ENCODE measurements at regions not wholly inside any gene's neighbourhood (a gene's known extent, or its start where the extent isn't known, plus 50 kb on each side); places are given as distances from the start of the nearest gene placed in this dataset.
"Not testable (repeated sequence)": the region's sequence is repeated elsewhere in the genome, so short reads cannot be mapped to it uniquely, and the experiment has no call there.

- Histone ChIP-seq H3K4me3 (no peak overlapping the region), H3K4me1 (replicated peaks in 1 of 2) (no peaks in the 10 kb centered on the region), H3K27ac (no peak overlapping the region)
- ATAC-seq (replicated peaks in 6 of 8): no peak
- 0 to 100% (median 60%) methylated on average over 1 to 2 of the region's 2 CpGs; no CpG with 5 or more reads in 1 of the 10 experiments for WGBS, 10 experiments
- in situ Hi-C loops (cut with MboI; ENCODE audit: low pct_unique_long_range_greater_than_20kb in 2 of 9, low sequenced_read_pairs in 9 of 9, unreplicated experiment in 9 of 9): no loop called here
Measured at GRCh38 chr10:65408401-65408800, 1517.4 kb upstream of the LRRTM3 start.

DNA sequence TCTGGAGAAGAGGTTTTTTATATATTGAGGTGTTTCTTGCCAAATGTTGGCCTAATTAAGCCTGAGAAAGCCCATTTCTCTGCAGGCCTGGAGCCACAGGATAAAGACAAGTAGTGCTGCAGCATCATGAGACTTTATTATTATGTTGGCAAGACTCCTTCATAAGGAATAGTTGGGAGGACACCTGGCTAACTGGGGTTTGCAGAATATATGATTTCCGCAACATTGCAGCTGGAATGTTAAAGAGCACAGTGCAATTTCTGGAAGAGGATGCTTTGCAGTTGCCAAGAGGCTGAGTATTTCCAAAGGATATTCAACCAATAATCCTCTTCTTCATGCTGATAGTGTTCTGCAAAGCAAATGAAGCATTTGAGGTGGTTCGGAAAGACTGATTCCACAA lies 1512.8 kb upstream of the LRRTM3 start:
- WGBS, 10 experiments: 0 to 100% (median 98%) methylated on average over 1 to 2 of the region's 2 CpGs; no CpG with 5 or more reads in 2 of the 10 experiments

GRCh38 chr10:65415318-65415717 lies 1510.5 kb upstream of the LRRTM3 start:
- Histone ChIP-seq H3K27ac (no peak overlapping the region), H3K4me1 (replicated peaks in 1 of 2) (no peaks in the 10 kb centered on the region), H3K4me3 (no peak overlapping the region)
- no peak for ATAC-seq (replicated peaks in 6 of 8)
- in situ Hi-C loops (cut with MboI; ENCODE audit: low pct_unique_long_range_greater_than_20kb in 2 of 9, low sequenced_read_pairs in 9 of 9, unreplicated experiment in 9 of 9): no loop called here

More for the DNA sequence above, 1512.8 kb upstream of the LRRTM3 start:
- in situ Hi-C loops (cut with MboI; ENCODE audit: low pct_unique_long_range_greater_than_20kb in 2 of 9, low sequenced_read_pairs in 9 of 9, unreplicated experiment in 9 of 9): no loop called here
- Histone ChIP-seq H3K27ac (no peak overlapping the region), H3K4me3 (no peak overlapping the region), H3K4me1 (replicated peaks in 1 of 2) (no peaks in the 10 kb centered on the region)
- no peak for ATAC-seq (replicated peaks in 6 of 8)

- in situ Hi-C loops (cut with MboI; ENCODE audit: low pct_unique_long_range_greater_than_20kb in 2 of 9, low sequenced_read_pairs in 9 of 9, unreplicated experiment in 9 of 9): no loop called here
- Histone ChIP-seq H3K4me3 (no peak overlapping the region), H3K27ac (no peak overlapping the region), H3K4me1 (replicated peaks in 1 of 2) (no peaks in the 10 kb centered on the region)
- ATAC-seq (replicated peaks in 6 of 8): peak in 4 of 8 experiments; percentile 29 to 54 (median 44)
- 0 to 80% (median 63%) methylated on average over 1 of the region's 1 CpG; no CpG with 5 or more reads in 2 of the 10 experiments for whole genome bisulfite sequencing, 10 experiments
Measured at GRCh38 chr10:65416094-65416493, 1509.7 kb upstream of the LRRTM3 start.

DNA sequence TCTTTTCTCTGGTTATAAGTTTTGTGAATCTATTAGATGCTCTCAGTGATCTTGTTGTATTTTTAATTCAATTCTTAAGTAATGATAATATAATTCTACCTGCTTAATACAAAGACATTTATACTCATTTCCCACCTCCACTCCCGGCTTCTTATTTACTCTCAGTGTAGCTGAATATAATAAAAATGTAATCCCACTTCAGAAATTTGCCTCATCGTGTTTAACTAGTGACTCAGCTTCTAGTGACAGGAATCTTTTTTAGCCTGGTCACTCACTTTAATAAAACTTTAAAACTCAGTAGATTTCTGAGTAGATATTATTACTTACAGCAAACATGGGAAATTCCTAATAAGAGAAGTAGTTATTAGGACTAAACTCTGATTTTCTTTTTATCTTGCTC lies 1506.2 kb upstream of the LRRTM3 start:
- H3K4me1 ChIP-seq (replicated peaks in 1 of 2): no peaks in the 10 kb centered on the region
- in situ Hi-C loops (cut with MboI; ENCODE audit: low pct_unique_long_range_greater_than_20kb in 2 of 9, low sequenced_read_pairs in 9 of 9, unreplicated experiment in 9 of 9): no loop called here
- 0 to 95% (median 75%) methylated on average over 1 to 2 of the region's 2 CpGs for WGBS, 10 experiments
- H3K27ac ChIP-seq: no peak overlapping the region
- H3K4me3 ChIP-seq: no peak overlapping the region
- ATAC-seq (replicated peaks in 6 of 8): no peak

DNA sequence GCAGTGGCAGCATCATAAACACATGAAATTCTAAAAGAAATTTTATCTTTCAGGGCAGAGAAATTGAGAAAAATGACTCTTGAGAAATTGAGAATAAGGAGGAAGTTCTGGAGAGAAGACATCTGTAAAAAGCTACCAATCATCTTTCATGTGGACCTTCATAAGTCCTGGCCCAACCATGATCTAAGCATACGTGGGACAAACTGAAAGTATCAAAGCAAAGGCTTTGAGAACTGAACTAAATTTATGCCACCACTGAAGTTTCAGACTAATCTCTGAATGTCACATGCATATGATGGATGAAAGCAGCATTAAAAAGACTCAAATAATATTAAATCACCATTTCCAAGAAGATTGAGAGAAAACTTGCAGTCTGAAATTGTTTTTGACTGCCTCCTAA lies 1502.8 kb upstream of the LRRTM3 start:
- no peak overlapping the region for H3K4me3 ChIP-seq
- no peak overlapping the region for H3K27ac ChIP-seq
- ATAC-seq (replicated peaks in 6 of 8): no peak
- in situ Hi-C loops (cut with MboI; ENCODE audit: low pct_unique_long_range_greater_than_20kb in 2 of 9, low sequenced_read_pairs in 9 of 9, unreplicated experiment in 9 of 9): no loop called here
- WGBS, 10 experiments: 0 to 86% (median 71%) methylated on average over 1 of the region's 1 CpG; no CpG with 5 or more reads in 2 of the 10 experiments
- H3K4me1 ChIP-seq (replicated peaks in 1 of 2): no peaks in the 10 kb centered on the region

DNA sequence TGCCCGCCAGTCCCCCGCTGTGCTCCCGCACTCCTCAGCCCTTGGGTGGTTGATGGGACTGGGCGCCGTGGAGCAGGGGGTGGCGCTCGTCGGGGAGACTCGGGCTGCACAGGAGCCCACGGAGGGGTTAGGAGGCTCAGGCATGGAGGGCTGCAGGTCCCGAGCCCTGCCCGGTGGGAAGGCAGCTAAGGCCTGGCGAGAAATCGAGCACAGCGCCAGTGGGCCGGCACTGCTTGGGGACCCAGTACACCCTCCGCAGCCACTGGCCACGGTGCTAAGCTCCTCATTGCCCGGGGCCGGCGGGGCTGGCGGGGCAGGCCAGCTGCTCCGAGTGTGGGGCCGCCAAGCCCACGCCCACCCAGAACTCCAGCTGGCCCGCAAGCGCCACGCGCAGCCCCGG lies 1496.5 kb upstream of the LRRTM3 start:
- H3K4me1 ChIP-seq (replicated peaks in 1 of 2); H3K4me3 ChIP-seq; H3K27ac ChIP-seq; ATAC-seq (replicated peaks in 6 of 8); in situ Hi-C loops (cut with MboI; ENCODE audit: low pct_unique_long_range_greater_than_20kb in 2 of 9, low sequenced_read_pairs in 9 of 9, unreplicated experiment in 9 of 9): not testable (repeated sequence)
- 93% methylated on average over 3 of the region's 30 CpGs; no CpG with 5 or more reads in 9 of the 10 experiments for WGBS, 10 experiments

- ATAC-seq (replicated peaks in 6 of 8): no peak
- in situ Hi-C loops (cut with MboI; ENCODE audit: low pct_unique_long_range_greater_than_20kb in 2 of 9, low sequenced_read_pairs in 9 of 9, unreplicated experiment in 9 of 9): no loop called here
- no peak overlapping the region for H3K4me3 ChIP-seq
- H3K27ac ChIP-seq: no peak overlapping the region
- 0 to 100% (median 83%) methylated on average over 1 to 2 of the region's 2 CpGs for WGBS, 10 experiments
- no peaks in the 10 kb centered on the region for H3K4me1 ChIP-seq (replicated peaks in 1 of 2)
Measured at GRCh38 chr10:65430979-65431378, 1494.9 kb upstream of the LRRTM3 start.

DNA sequence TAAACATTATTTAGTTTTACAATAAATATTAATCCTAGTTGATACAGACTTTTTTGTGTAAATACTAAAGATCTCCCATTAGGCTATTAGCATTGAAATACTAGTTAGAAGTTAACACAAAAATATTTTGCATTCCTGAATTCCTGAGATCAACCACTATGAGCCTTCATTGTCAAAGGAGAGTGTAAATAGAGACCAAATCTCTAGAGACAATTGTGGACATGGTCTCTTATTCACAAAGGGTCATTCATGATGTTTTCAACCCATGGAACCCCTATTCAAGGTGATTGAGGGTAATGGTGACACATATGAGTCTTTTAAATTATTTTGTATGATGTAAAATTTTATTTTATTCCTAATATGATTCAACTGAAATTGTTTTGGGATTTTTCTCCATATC lies 1454.8 kb upstream of the LRRTM3 start:
- no peaks in the 10 kb centered on the region for H3K4me1 ChIP-seq (replicated peaks in 1 of 2)
- no peak for ATAC-seq (replicated peaks in 6 of 8)
- H3K4me3 ChIP-seq: no peak overlapping the region
- no peak overlapping the region for H3K27ac ChIP-seq
- in situ Hi-C loops (cut with MboI; ENCODE audit: low pct_unique_long_range_greater_than_20kb in 2 of 9, low sequenced_read_pairs in 9 of 9, unreplicated experiment in 9 of 9): no loop called here

DNA sequence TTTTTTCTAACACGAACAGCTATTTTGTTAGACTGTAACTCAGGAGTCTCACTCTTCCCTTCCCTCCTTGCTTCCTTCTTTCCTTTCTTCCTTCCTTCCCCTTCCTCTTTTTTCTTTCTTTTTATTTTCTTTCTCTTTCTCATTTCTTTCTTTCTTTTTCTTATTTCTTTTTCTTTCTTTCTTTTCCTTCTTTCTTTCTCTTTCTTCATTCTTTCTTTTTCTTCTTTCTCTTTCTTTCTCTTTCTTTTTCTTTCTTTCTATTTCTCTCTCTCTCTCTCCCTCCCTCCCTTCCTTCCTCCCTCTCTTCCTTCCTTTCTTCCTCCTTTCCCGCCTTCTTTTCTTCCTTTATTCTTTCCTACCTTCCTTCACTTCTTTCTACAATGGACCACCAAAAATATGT lies 1443.0 kb upstream of the LRRTM3 start:
- no peak overlapping the region for H3K27ac ChIP-seq
- H3K4me1 ChIP-seq (replicated peaks in 1 of 2): no peaks in the 10 kb centered on the region
- no peak overlapping the region for H3K4me3 ChIP-seq
- in situ Hi-C loops (cut with MboI; ENCODE audit: low pct_unique_long_range_greater_than_20kb in 2 of 9, low sequenced_read_pairs in 9 of 9, unreplicated experiment in 9 of 9): no loop called here
- ATAC-seq (replicated peaks in 6 of 8): no peak
- WGBS, 10 experiments: 20 to 100% (median 80%) methylated on average over 1 to 2 of the region's 2 CpGs

DNA sequence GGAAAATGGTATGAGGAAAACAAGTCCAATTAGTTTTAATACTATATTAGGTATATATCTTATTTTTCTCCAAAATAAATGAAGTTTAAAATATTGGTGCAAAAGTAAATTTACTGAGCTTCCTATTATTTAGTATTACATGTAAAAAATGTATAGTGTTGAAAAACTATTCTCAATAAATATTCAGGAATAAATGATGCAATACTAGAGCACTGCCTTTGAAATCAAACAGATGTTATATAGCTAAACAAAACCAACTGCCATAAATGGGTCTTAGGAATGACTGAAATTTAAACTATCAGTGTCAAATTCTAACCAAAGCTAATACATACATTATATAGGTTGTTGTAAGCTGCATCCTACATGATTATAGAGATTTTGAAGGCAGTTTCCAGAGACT lies 1434.0 kb upstream of the LRRTM3 start:
- in situ Hi-C loops (cut with MboI; ENCODE audit: low pct_unique_long_range_greater_than_20kb in 2 of 9, low sequenced_read_pairs in 9 of 9, unreplicated experiment in 9 of 9): no loop called here
- H3K27ac ChIP-seq: no peak overlapping the region
- no peaks in the 10 kb centered on the region for H3K4me1 ChIP-seq (replicated peaks in 1 of 2)
- no peak overlapping the region for H3K4me3 ChIP-seq
- no peak for ATAC-seq (replicated peaks in 6 of 8)

DNA sequence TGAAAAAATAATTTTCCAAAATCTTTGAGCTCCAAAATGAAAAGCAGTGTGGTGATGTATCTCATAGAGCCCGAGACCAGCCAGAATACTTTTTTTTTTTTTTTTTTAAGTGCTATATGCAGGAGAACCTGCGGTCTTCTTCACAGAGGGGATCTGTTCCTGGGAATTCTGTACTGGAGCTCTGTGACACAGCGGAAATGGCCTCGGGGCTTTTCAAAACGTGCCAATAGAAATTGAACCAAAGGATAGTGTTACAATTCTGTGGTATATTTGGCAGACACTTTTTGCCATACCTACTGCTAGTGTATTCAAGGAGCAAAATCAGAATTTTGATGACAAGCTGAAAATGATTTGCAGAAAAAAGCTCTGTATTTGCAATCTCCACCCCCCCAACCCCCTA lies 1429.3 kb upstream of the LRRTM3 start:
- WGBS, 10 experiments: 5 to 100% (median 33%) methylated on average over 1 to 4 of the region's 5 CpGs; no CpG with 5 or more reads in 3 of the 10 experiments
- H3K27ac ChIP-seq: no peak overlapping the region
- no peak for ATAC-seq (replicated peaks in 6 of 8)
- no peak overlapping the region for H3K4me3 ChIP-seq
- in situ Hi-C loops (cut with MboI; ENCODE audit: low pct_unique_long_range_greater_than_20kb in 2 of 9, low sequenced_read_pairs in 9 of 9, unreplicated experiment in 9 of 9): no loop called here
- no peaks in the 10 kb centered on the region for H3K4me1 ChIP-seq (replicated peaks in 1 of 2)

DNA sequence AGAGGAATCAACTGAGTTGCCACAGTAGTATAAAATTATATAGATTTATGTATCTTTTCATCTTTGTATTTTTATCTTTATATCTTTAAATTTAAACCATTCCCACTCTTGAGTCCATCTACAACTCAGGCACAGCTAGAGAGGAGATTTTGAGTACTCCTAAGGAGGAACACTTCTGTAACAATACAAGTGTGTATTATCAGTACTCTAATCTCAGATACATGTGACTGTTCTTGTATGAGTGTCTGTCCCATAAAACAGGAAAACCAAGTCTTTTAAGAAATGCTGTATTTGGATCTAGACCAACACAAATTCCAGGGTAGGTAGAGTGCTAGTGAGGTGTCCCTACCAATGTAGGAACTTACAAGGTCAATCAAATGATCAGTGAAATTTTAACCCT lies 1428.0 kb upstream of the LRRTM3 start:
- Histone ChIP-seq H3K4me1 (replicated peaks in 1 of 2) (no peaks in the 10 kb centered on the region), H3K4me3 (no peak overlapping the region), H3K27ac (no peak overlapping the region)
- in situ Hi-C loops (cut with MboI; ENCODE audit: low pct_unique_long_range_greater_than_20kb in 2 of 9, low sequenced_read_pairs in 9 of 9, unreplicated experiment in 9 of 9): no loop called here
- no peak for ATAC-seq (replicated peaks in 6 of 8)

DNA sequence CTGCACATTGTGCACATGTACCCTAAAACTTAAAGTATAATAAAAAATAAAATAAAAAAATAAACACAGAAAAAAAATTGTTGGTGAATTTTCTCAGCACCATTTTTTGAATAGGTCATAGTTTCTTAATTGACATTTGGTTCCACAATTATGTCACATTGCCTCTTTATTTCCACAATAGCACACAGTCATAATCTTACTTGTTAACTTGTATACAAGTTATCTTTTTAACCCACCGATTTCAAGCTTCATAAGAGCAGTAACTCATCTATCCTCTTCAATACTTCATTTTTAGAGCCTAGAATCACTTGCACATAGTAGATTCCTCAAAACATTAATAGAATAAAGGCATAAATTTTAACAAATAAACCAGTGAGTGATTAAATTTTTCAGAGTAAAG lies 1425.1 kb upstream of the LRRTM3 start:
- no peaks in the 10 kb centered on the region for H3K4me1 ChIP-seq (replicated peaks in 1 of 2)
- WGBS, 10 experiments: 0 to 100% (median 68%) methylated on average over 1 of the region's 1 CpG; no CpG with 5 or more reads in 2 of the 10 experiments
- in situ Hi-C loops (cut with MboI; ENCODE audit: low pct_unique_long_range_greater_than_20kb in 2 of 9, low sequenced_read_pairs in 9 of 9, unreplicated experiment in 9 of 9): no loop called here
- H3K4me3 ChIP-seq: no peak overlapping the region
- no peak for ATAC-seq (replicated peaks in 6 of 8)
- H3K27ac ChIP-seq: no peak overlapping the region

DNA sequence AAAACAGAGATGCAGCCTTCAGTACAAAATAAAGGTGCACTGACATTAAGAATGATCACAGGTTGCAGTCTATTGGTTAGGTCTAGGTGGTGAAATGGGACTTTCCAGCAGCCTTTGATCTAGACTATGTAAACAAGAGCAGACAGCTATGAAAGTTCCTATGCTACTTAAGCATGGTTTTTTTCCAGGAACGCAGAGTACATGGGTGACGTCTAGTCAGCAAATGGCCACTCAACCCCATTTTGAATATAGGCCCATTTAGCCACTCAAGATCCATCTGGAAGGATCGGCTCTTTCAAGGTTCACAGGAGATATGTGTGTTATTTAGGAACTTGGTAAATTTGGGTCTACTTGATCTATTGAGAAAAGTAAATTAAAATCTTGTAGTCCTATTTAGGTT lies 1424.6 kb upstream of the LRRTM3 start:
- no peak overlapping the region for H3K27ac ChIP-seq
- H3K4me1 ChIP-seq (replicated peaks in 1 of 2): no peaks in the 10 kb centered on the region
- in situ Hi-C loops (cut with MboI; ENCODE audit: low pct_unique_long_range_greater_than_20kb in 2 of 9, low sequenced_read_pairs in 9 of 9, unreplicated experiment in 9 of 9): no loop called here
- no peak overlapping the region for H3K4me3 ChIP-seq
- 29 to 100% (median 85%) methylated on average over 1 to 3 of the region's 3 CpGs; no CpG with 5 or more reads in 2 of the 10 experiments for WGBS, 10 experiments
- no peak for ATAC-seq (replicated peaks in 6 of 8)

All from motor neuron (in vitro differentiated cells).